ENCODE measurements at regions not wholly inside any gene's neighbourhood (a gene's known extent, or its start where the extent isn't known, plus 50 kb on each side); places are given as distances from the start of the nearest gene placed in this dataset.

DNA sequence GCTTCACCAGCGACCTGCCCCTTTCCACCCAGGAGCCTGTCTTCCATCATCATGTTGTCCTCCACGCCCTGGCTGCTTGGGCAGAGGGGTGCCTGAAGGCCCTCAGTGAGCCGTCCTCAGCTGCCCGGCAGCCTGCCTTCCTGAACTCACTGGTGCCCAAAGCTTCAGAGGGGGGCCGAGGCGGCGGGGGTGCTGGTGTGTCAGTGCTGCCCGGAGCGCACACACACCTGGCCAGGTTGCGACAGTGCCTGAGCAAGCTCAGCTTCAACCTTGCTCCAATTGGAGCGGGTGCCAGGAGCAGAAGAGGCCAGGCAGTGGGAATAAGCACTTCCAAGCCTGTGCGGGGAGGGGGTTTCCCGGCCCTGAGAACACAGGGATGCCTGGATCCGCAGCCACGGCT, 566.3 kb downstream of the INHBA start:
- TF ChIP-seq, protein P1, sequence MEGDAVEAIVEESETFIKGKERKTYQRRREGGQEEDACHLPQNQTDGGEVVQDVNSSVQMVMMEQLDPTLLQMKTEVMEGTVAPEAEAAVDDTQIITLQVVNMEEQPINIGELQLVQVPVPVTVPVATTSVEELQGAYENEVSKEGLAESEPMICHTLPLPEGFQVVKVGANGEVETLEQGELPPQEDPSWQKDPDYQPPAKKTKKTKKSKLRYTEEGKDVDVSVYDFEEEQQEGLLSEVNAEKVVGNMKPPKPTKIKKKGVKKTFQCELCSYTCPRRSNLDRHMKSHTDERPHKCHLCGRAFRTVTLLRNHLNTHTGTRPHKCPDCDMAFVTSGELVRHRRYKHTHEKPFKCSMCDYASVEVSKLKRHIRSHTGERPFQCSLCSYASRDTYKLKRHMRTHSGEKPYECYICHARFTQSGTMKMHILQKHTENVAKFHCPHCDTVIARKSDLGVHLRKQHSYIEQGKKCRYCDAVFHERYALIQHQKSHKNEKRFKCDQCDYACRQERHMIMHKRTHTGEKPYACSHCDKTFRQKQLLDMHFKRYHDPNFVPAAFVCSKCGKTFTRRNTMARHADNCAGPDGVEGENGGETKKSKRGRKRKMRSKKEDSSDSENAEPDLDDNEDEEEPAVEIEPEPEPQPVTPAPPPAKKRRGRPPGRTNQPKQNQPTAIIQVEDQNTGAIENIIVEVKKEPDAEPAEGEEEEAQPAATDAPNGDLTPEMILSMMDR (IDR thresholded peaks at IDR 0.05) = no peak
- TF ChIP-seq EZH2 (IDR thresholded peaks at IDR 0.05; ENCODE audit: borderline replicate concordance, insufficient read depth, low read depth, low read length, poor library complexity, severe bottlenecking) = no peak
